ENCODE measurements at regions not wholly inside any gene's neighbourhood (a gene's known extent, or its start where the extent isn't known, plus 50 kb on each side); places are given as distances from the start of the nearest gene placed in this dataset.

- H3K4me3 ChIP-seq (replicated peaks; ENCODE audit: low read depth, low read length): no peak overlapping the region
Measured at GRCh38 chr12:40622246-40622838, 69.9 kb upstream of the CNTN1 start.

GRCh38 chr12:40632171-40632570 lies 60.1 kb upstream of the CNTN1 start:
- no peak for DNase-seq (ENCODE audit: extremely low read depth, insufficient read length)
- Histone ChIP-seq H3K4me3 (replicated peaks; ENCODE audit: low read depth, low read length) (no peak overlapping the region), H3K36me3 (ENCODE audit: control insufficient read depth, insufficient read depth, low read length) (no peaks in the 10 kb centered on the region), H3K27me3 (replicated peaks; ENCODE audit: control insufficient read depth, insufficient read depth, low read length) (no peaks in the 10 kb centered on the region)
- TF ChIP-seq CTCF (IDR thresholded peaks at IDR 0.05; ENCODE audit: insufficient read depth, low read length, poor library complexity, severe bottlenecking): no peak

More at GRCh38 chr12:40622246-40622838, 69.9 kb upstream of the CNTN1 start:
- Histone ChIP-seq H3K27me3 (replicated peaks; ENCODE audit: control insufficient read depth, insufficient read depth, low read length) (no peaks in the 10 kb centered on the region), H3K36me3 (ENCODE audit: control insufficient read depth, insufficient read depth, low read length) (no peaks in the 10 kb centered on the region)
- TF ChIP-seq CTCF (IDR thresholded peaks at IDR 0.05; ENCODE audit: insufficient read depth, low read length, poor library complexity, severe bottlenecking): peak; percentile 74
- DNase-seq (ENCODE audit: extremely low read depth, insufficient read length): peak; percentile 16

- Histone ChIP-seq H3K36me3 (ENCODE audit: control insufficient read depth, insufficient read depth, low read length) (no peaks in the 10 kb centered on the region), H3K4me3 (replicated peaks; ENCODE audit: low read depth, low read length) (no peak overlapping the region), H3K27me3 (replicated peaks; ENCODE audit: control insufficient read depth, insufficient read depth, low read length) (no peaks in the 10 kb centered on the region)
- no peak for DNase-seq (ENCODE audit: extremely low read depth, insufficient read length)
- TF ChIP-seq CTCF (IDR thresholded peaks at IDR 0.05; ENCODE audit: insufficient read depth, low read length, poor library complexity, severe bottlenecking): no peak
Measured at GRCh38 chr12:40632933-40633332, 59.3 kb upstream of the CNTN1 start.

- Histone ChIP-seq H3K27me3 (replicated peaks; ENCODE audit: control insufficient read depth, insufficient read depth, low read length) (no peaks in the 10 kb centered on the region), H3K4me3 (replicated peaks; ENCODE audit: low read depth, low read length) (no peak overlapping the region), H3K36me3 (ENCODE audit: control insufficient read depth, insufficient read depth, low read length) (no peaks in the 10 kb centered on the region)
- TF ChIP-seq CTCF (IDR thresholded peaks at IDR 0.05; ENCODE audit: insufficient read depth, low read length, poor library complexity, severe bottlenecking): no peak
- DNase-seq (ENCODE audit: extremely low read depth, insufficient read length): no peak
Measured at GRCh38 chr12:40634517-40635131, 57.6 kb upstream of the CNTN1 start.

- DNase-seq (ENCODE audit: extremely low read depth, insufficient read length): no peak
- H3K27me3 ChIP-seq (replicated peaks; ENCODE audit: control insufficient read depth, insufficient read depth, low read length): no peaks in the 10 kb centered on the region
- no peak for TF ChIP-seq CTCF (IDR thresholded peaks at IDR 0.05; ENCODE audit: insufficient read depth, low read length, poor library complexity, severe bottlenecking)
- no peak overlapping the region for H3K4me3 ChIP-seq (replicated peaks; ENCODE audit: low read depth, low read length)
- H3K36me3 ChIP-seq (ENCODE audit: control insufficient read depth, insufficient read depth, low read length): no peaks in the 10 kb centered on the region
Measured at GRCh38 chr12:40635141-40635731, 57.0 kb upstream of the CNTN1 start.

Measured in GM06990 (cell line).